ENCODE measurements at regions not wholly inside any gene's neighbourhood (a gene's known extent, or its start where the extent isn't known, plus 50 kb on each side); places are given as distances from the start of the nearest gene placed in this dataset.

- TF ChIP-seq CTCF (IDR thresholded peaks at IDR 0.05) (no peak), POLR2AphosphoS5 (IDR thresholded peaks at IDR 0.05) (no peak)
Measured at GRCh38 chr1:113192980-113193379, 120.0 kb downstream of the LRIG2 start.

Data from gastroesophageal sphincter (tissue), 3 donors.